EL (cell line): ENCODE measurements at regions not wholly inside any gene's neighbourhood (a gene's known extent, or its start where the extent isn't known, plus 50 kb on each side); places are given as distances from the start of the nearest gene placed in this dataset.

Source experiments
- DNase-seq: peaks from one replicate; pipeline ENCODE4 v3.0.0-alpha.2; 2016

GRCh38 chr2:60045456-60045855, 508.0 kb downstream of the BCL11A start:
- DNase-seq: no peak

GRCh38 chr2:60044484-60044883, 509.0 kb downstream of the BCL11A start:
- DNase-seq: no peak

GRCh38 chr2:60042023-60042422, 511.4 kb downstream of the BCL11A start:
- no peak for DNase-seq

GRCh38 chr2:60033325-60033724, 520.1 kb downstream of the BCL11A start:
- DNase-seq: no peak

GRCh38 chr2:60029566-60029883, 523.9 kb downstream of the BCL11A start:
- DNase-seq: no peak

- DNase-seq: no peak
Observed at GRCh38 chr2:60028849-60029565, 524.4 kb downstream of the BCL11A start.

GRCh38 chr2:60025496-60025895, 528.0 kb downstream of the BCL11A start:
- DNase-seq: no peak

- no peak for DNase-seq
Observed at GRCh38 chr2:60023256-60023985, 530.0 kb downstream of the BCL11A start.

- DNase-seq: no peak
Observed at GRCh38 chr2:60007671-60008070, 545.8 kb downstream of the BCL11A start.

- DNase-seq: no peak
Observed at GRCh38 chr2:60003076-60003475, 550.4 kb downstream of the BCL11A start.

- no peak for DNase-seq
Observed at GRCh38 chr2:60002183-60002867, 551.1 kb downstream of the BCL11A start.

- DNase-seq: no peak
Observed at GRCh38 chr2:60000686-60001085, 552.8 kb downstream of the BCL11A start.

GRCh38 chr2:59998324-59998723, 555.1 kb downstream of the BCL11A start:
- DNase-seq: no peak

GRCh38 chr2:59997371-59997770, 556.1 kb downstream of the BCL11A start:
- no peak for DNase-seq

GRCh38 chr2:59996855-59997254, 556.6 kb downstream of the BCL11A start:
- no peak for DNase-seq

GRCh38 chr2:59993726-59994125, 559.7 kb downstream of the BCL11A start:
- DNase-seq: no peak

GRCh38 chr2:59988341-59988740, 565.1 kb downstream of the BCL11A start:
- no peak for DNase-seq

- no peak for DNase-seq
Observed at GRCh38 chr2:59986511-59986910, 566.9 kb downstream of the BCL11A start.

- DNase-seq: no peak
Observed at GRCh38 chr2:59985923-59986322, 567.5 kb downstream of the BCL11A start.

- no peak for DNase-seq
Observed at GRCh38 chr2:59974051-59974766, 579.2 kb downstream of the BCL11A start.

- DNase-seq: no peak
Observed at GRCh38 chr2:59969161-59969560, 584.3 kb downstream of the BCL11A start.

GRCh38 chr2:59968441-59968840, 585.0 kb downstream of the BCL11A start:
- no peak for DNase-seq

GRCh38 chr2:59967691-59968090, 585.8 kb downstream of the BCL11A start:
- no peak for DNase-seq
